ENCODE measurements at regions not wholly inside any gene's neighbourhood (a gene's known extent, or its start where the extent isn't known, plus 50 kb on each side); places are given as distances from the start of the nearest gene placed in this dataset.

- in situ Hi-C loops (cut with MboI) = no loop called here
- CTCF ChIA-PET = no interaction called here
- no TSS peak for BruUV-seq (replicated peaks)
Observed at GRCh38 chrX:1874899-1875298, 260.0 kb downstream of the ASMT start.

More at GRCh38 chrX:1874899-1875298, 260.0 kb downstream of the ASMT start:
- intact Hi-C loops (cut with micrococcal nuclease; ENCODE audit: unreplicated experiment) = no loop called here
- ATAC-seq (no peak), FAIRE-seq (no peak), DNase-seq (ENCODE audit: low read depth, low spot score) (no peak)
- no peaks in the 10 kb centered on the region for H3K27me3 ChIP-seq (replicated peaks in 1 of 2; ENCODE audit: control insufficient read depth in 2 of 2, insufficient read depth in 2 of 2, low read length in 1 of 2)
- peaks cover 1% of the 10 kb centered on the region; the same call in 2 of the 3 replicates for H3K9me3 ChIP-seq (replicated peaks; ENCODE audit: control insufficient read depth, insufficient read depth, low read length)
- H3K36me3 ChIP-seq (ENCODE audit: control insufficient read depth in 2 of 2, insufficient read depth in 2 of 2, low read length in 1 of 2) = no peaks in the 10 kb centered on the region
- TF ChIP-seq RAD51 (IDR thresholded peaks at IDR 0.05) = no peak
- TF ChIP-seq ATF3 (IDR thresholded peaks at IDR 0.05; ENCODE audit: borderline replicate concordance, extremely low read depth, low read depth, low read length) = no peak
- TF ChIP-seq PAX5 (IDR thresholded peaks at IDR 0.05; ENCODE audit: borderline replicate concordance, low read depth, low read length) = no peak
- TF ChIP-seq NFYA (IDR thresholded peaks at IDR 0.05; ENCODE audit: borderline replicate concordance, low read depth, low read length) = no peak
- no peak for TF ChIP-seq SMAD1 (IDR thresholded peaks at IDR 0.05; ENCODE audit: low read depth, partially characterized antibody)
- TF ChIP-seq ZNF687 (IDR thresholded peaks at IDR 0.05) = no peak
- TF ChIP-seq FOXM1 (IDR thresholded peaks at IDR 0.05; ENCODE audit: low read depth, low read length) = no peak
- TF ChIP-seq BCL3 (IDR thresholded peaks at IDR 0.05; ENCODE audit: borderline replicate concordance, insufficient read depth, low read depth, low read length, poor library complexity, severe bottlenecking) = no peak
- no peak for TF ChIP-seq PAX8 (IDR thresholded peaks at IDR 0.05)
- TF ChIP-seq MXI1 (IDR thresholded peaks at IDR 0.05; ENCODE audit: low read depth, low read length) = no peak
- no peak for TF ChIP-seq BRCA1 (IDR thresholded peaks at IDR 0.05; ENCODE audit: low read depth, low read length)
- no peak for TF ChIP-seq ATF7 (IDR thresholded peaks at IDR 0.05; ENCODE audit: low read depth)
- TF ChIP-seq RB1 (IDR thresholded peaks at IDR 0.05; ENCODE audit: borderline replicate concordance) = no peak
- no peak overlapping the region for H2AFZ ChIP-seq (ENCODE audit: control insufficient read depth, low read depth, low read length)
- H3K79me2 ChIP-seq (ENCODE audit: control insufficient read depth, insufficient read depth, low read length) = no peaks in the 10 kb centered on the region
- ChIA-PET SMC1A (ENCODE audit: uncharacterized antibody, unreplicated experiment) (no interaction called here), POLR2A (no interaction called here), RAD21 (ENCODE audit: unreplicated experiment) (no interaction called here)
- no peak overlapping the region for H3K9ac ChIP-seq (ENCODE audit: control insufficient read depth, insufficient read depth, low read length)
- 59% methylated on average over 9 of the region's 9 CpGs for WGBS (ENCODE audit: insufficient coverage, insufficient replicate concordance, low lambda C conversion rate, missing lambda C conversion rate)
- no peak overlapping the region for H3K4me3 ChIP-seq
- no peak overlapping the region for H3K27ac ChIP-seq (ENCODE audit: control insufficient read depth, insufficient read depth)
- no peak overlapping the region for H3K4me2 ChIP-seq (ENCODE audit: control insufficient read depth, insufficient read depth)
- no peaks in the 10 kb centered on the region for H4K20me1 ChIP-seq (ENCODE audit: control insufficient read depth, insufficient read depth)
- no peaks in the 10 kb centered on the region for H3K4me1 ChIP-seq (ENCODE audit: control insufficient read depth, insufficient read depth, low read length)
